Stimulated activated naive CD8-positive, alpha-beta T cell treated with anti-CD3 and anti-CD28 coated beads, Interleukin-15, Interleukin-2, amounts not matched to agents 100 U/mL and 50 U/mL, for 24 hours (primary cell): ENCODE measurements at regions not wholly inside any gene's neighbourhood (a gene's known extent, or its start where the extent isn't known, plus 50 kb on each side); places are given as distances from the start of the nearest gene placed in this dataset.
"Not testable (repeated sequence)": the region's sequence is repeated elsewhere in the genome, so short reads cannot be mapped to it uniquely, and the experiment has no call there.

Source experiments
- ATAC-seq: fragments of 150-1000 bp; cut with Tn5 transposase; one replicate; pipeline ENCODE4 v1.10.0; 2021
- DNase-seq: peaks from one replicate; pipeline ENCODE4 v3.0.0; 2021

DNA sequence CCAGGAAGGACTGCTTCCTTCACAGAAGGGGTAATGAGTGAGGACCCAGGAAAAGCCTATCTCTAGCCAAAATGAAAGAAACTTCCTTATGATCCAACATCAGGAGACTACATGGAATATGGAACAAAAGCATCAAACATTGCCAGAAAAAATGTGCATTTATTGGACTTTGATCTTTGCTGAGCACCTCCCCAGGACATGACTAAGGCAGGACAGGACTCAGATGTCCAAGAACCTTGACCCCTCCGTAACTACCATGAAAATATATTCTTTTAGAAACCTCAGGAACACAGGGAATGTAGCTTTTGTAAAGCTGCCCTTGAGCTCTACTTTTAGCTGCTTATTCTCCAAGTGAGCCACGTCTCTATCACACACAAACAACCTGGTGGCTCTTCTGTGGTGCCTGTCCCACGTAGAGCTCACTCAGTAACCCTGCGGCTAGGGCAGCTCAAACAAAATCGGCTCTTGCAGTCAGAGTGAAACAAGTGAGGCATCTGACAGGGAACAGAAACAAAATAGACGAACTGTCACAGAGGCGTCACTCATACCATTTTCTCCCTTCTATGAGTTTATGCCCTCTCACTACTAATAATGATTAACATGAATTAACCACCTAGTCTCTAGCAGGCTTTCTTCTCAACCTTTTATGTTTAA, 471.5 kb upstream of the API5 start:
- DNase-seq (no peak), ATAC-seq (no peak)

DNA sequence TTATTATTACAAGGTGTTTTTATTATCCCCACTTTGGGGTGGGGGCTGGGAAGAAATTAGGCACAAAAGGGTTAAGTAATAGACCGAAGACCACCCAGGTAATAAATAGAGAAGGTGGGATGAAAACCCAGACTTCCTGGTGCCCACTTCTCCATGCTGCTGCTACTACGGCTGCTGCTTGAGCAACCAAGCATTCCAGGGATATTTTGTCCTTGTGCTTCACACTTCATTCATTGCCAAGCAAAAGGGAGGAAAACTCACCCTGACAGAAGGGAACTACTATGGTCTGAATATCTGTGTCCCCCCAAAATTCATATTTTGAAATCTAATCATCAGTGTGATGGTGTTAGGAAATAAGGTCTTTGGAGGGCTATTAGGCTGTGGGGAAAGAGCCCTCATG, 470.9 kb upstream of the API5 start:
- ATAC-seq = no peak
- DNase-seq = no peak

DNA sequence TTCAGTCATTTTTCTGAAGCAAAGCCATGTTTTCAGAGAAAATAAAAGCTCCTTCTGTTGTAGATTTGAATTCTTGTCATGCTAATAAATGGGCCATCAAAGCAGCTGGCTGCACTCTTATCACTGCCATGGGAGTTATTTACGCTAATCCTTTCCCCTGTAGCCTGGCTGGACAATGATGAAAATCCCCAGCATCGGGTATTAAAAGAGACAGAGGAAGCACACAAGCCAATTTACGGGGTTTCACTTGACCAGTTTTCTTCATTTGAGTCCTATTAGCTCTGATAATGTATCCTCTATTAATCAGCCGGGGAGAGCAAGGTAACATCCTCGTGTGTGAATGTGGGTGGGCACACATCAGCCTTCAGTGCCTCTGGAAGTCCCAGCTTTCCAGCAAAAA, 470.2 kb upstream of the API5 start:
- no peak for DNase-seq
- ATAC-seq = no peak

DNA sequence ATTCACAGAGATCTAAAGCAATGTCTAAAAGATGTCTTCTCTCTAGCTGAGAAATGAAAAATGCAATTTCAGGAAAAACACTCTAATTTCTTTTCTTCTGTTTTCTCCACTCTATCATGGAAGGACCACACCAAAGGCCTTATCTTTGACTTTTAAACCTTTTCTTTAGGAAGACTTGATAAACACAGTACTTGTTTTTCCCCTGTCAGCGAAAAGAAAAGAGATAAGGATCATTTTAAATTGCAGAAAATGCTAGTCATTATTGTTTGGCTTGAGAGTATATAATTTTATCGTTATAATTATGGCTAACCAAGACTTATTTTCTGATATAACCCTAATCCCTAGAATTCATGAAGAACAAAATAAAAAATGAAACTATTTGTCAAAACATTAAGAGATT, 462.4 kb upstream of the API5 start:
- ATAC-seq (no peak), DNase-seq (no peak)

DNA sequence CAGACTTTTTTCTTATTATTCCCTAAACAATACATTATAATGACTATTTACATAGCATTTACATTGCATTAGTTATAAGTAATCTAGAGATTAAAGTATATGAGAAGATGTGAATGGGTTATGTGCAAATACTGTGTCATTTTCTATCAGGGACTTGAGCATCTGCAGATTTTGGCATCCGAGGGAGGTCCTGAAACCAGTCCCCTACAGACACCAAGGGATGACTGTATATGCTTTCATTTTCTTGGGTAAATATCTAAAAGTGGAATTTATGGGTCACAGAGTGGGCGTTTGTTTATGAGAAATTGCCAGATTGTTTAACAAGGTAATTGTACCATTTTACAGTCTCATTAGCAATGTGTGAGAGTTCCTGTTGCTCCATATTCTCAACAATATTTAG, 454.5 kb upstream of the API5 start:
- ATAC-seq (no peak), DNase-seq (no peak)

DNA sequence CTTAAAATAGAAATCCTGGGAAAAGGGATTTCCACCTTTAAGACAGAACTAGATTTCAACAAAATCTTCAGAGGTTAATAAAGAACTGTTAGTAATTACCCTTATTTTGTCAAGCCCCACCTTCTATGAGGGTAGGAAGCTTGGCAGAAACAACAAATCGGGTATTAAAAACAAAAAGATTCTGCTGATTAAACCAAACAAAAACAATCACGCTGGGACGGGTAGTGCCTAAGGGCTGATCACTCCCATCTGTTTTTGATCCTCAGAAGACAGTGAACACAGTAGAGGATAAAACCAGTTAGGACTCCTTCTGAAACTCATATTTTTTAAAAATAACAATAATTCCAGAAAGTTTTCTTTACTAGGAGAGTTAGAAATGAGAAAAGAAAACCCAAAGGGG, 441.3 kb upstream of the API5 start:
- DNase-seq (no peak), ATAC-seq (no peak)

DNA sequence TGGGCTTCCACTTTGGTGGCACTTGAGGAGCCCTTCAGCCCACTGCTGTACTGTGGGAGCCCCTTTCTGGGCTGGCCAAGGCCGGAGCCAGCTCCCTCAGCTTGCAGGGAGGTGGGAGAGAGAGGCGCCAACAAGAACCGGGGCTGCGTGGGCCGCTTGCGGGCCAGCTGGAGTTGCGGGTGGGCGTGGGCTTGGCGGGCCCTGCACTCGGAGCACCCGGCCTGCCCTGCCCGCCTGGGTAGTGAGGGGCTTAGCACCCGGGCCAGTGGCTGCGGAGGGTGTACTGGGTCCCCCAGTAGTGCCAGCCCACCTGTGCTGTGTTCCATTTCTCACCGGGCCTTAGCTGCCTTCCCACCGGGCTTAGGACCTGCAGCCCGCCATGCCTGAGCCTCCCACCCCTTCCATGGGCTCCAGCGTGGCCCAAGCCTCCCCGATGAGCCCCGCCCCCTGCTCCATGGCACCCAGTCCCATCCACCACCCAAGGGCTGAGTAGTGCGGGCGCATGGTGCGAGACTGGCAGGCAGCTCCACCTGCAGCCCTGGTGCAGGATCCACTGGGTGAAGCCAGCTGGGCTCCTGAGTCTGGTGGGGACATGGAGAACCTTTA, 437.9 kb upstream of the API5 start:
- DNase-seq, ATAC-seq: not testable (repeated sequence)

DNA sequence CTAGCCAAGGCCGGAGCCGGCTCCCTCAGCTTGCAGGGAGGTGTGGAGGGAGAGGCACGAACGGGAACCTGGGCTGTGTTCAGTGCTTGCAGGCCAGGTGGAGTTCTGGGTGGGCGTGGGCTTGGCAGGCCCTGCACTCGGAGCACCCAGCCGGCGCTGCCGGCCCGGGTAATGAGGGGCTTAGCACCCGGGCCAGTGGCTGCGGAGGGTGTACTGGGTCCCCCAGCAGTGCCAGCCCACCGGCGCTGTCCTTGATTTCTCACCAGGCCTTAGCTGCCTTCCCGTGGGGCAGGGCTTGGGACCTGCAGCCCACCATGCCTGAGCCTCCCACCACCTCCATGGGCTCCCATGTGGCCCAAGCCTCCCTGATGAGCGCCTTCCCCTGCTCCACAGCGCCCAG, 430.5 kb upstream of the API5 start:
- not testable (repeated sequence) for ATAC-seq, DNase-seq

DNA sequence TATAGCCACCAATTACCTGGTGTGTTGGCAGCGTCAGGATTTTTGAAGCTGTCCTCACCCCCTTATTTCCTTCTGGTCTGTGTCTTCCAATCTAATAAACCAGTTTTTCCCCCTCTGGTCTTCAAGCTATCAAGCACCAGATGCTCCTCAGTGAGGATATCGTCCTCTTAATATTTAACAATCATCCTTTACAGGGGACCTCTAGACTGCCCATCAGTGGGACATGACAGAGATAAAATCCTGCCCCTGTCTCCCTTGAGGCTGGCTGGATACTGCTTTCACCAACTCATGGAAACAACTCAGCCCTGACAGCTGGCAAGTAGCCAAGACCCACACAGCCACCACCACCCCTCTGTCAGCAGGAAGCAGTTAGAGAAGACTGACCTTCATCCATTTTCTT, 421.0 kb upstream of the API5 start:
- no peak for ATAC-seq

DNA sequence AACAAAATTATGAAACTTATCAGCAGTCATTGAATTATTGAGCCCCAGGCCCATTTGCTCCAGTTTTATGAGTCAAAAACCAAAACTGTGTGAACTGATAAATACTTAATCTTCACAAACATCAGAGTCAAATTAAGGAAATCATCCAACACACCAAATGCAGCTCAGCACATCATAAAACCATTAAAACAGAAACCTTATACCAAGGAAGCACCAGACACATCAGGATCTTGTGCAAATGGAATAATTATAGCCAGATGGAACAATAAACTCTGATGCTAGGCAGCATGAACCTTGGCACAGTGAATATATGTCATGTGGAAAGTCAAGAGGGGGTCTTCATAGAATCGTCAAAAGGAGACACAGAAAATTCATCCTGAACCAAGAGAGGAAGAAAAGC, 410.7 kb upstream of the API5 start:
- ATAC-seq = no peak

More for the DNA sequence above, 421.0 kb upstream of the API5 start:
- DNase-seq = no peak

DNA sequence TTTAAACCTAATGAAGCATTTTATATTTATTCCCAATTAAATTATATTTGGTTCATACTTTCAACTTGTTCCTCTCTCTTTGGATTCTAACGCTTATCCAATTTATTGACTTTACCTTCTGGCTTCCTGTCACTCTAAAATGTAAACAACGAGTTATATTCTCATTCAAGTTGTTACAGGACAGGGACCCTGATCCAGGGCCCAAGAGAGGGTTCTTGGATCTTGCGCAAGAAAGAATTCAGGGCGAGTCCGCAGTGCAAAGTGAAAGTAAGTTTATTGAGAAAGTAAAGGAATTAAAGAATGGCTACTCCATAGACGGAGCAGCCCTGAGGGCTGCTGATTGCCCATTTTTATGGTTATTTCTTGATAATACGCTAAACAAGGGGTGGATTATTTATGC, 405.6 kb upstream of the API5 start:
- ATAC-seq (no peak), DNase-seq (no peak)

More for the DNA sequence above, 410.7 kb upstream of the API5 start:
- DNase-seq = no peak

DNA sequence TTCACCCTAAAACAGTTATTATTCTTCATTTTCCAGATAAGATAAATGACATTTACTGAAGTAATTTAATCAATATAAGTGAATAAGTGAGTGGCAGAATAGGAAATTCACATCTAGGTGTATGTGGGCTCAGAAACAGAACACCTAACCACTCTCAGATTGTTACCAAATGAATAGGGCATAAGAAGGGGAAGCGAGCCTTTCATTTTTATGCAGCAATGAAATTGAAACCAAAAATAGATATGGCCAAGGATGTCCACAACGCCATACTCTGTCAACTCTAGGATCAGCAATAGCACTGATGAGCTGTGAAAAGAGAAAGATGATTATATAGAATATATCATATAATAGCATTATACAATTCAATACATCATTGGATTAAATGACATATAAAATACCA, 398.1 kb upstream of the API5 start:
- DNase-seq = no peak
- no peak for ATAC-seq

DNA sequence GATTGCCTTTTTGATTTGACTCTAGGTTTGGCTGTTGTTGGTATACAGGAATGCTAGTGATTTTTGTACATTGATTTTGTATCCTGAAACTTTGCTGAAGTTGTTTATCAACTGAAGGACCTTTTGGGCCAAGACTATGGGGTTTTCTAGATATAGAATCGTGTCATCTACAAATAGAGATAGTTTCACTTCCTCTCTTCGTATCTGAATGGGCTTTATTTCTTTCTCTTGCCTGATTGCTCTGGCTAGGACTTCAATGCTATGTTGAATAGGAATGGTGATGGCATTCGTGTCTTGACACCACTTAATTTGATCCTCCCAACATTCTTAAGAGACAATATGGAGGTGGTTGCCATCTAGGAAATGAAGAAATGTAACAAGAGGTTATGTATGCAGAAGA, 388.1 kb upstream of the API5 start:
- DNase-seq = no peak
- no peak for ATAC-seq

DNA sequence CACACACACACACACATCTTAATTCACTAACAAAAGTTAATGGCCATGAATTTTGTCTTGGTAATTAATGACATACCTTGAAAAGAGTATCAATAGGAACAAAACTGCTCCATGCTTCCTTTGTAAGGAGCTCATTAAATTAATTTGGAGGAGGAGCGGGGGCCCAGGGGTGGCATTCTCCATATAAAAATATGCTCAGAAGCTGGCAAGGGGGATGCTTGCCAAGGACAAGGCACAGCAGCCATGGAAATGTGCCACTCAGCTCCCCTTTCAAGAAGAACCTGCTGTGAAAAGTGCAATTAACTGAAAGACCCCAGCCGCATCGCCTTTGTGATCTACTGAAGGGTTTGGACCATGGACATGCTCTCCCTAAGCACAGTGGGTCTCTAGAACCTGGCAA, 385.9 kb upstream of the API5 start:
- DNase-seq (no peak), ATAC-seq (no peak)

DNA sequence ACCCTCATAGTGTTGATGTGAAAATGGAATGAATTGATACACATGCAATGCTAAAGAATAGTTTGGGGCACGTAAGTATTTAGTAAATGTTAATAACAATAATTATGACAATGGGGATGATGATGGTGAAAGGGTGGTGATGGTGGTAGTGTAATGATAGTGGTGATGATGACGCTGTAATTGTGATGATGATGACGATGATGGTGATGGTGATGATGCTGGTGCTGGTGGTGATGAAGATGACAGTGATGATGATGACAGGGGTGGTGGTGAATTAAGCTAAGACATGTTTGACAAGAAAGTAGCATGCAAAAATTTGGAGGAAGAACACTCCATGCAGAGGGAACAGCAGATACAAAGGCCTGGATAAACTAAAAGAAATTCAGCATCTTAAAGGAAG, 364.4 kb upstream of the API5 start:
- ATAC-seq (no peak), DNase-seq (no peak)

DNA sequence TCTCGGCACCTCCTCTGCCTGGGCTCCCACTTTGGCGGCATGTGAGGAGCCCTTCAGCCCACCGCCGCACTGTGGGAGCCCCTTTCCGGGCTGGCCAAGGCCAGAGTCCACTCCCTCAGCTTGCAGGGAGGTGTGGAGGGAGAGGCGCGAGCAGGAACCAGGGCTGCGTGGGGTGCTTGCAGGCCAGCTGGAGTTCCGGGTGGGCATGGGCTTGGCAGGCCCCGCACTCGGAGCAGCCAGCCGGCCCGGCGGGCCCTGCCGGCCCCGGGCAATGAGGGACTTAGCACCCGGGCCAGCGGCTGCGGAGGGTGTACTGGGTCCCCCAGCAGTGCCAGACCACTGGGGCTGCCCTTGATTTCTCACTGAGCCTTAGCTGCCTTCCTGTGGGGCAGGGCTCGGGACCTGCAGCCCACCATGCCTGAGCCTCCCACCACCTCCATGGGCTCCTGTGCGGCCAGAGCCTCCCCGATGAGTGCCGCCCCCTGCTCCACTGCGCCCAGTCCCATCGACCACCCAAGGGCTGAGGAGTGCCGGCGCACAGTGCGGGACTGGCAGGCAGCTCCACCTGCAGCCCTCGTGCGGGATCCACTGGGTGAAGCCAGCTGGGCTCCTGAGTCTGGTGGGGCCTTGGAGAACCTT, 361.9 kb upstream of the API5 start:
- DNase-seq, ATAC-seq: not testable (repeated sequence)

DNA sequence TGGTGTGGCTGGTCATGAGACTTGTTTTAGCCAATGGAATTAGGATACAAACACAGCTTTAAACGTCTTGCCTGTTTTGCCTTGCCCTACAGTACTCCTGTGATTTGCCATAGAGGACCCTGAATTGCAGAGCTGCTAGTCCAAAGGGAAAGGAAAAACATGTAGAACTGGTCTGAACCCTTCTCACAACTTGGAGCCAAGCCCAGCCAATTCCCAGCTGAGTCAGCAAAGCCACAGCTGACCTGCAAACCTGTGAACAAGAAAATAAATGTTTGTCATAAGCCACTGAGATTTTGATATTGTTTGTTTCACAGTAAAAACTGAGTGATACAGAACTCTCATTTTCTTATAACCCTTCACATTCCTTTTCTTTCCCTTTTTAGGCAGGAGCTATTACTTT, 360.5 kb upstream of the API5 start:
- DNase-seq (no peak), ATAC-seq (no peak)

DNA sequence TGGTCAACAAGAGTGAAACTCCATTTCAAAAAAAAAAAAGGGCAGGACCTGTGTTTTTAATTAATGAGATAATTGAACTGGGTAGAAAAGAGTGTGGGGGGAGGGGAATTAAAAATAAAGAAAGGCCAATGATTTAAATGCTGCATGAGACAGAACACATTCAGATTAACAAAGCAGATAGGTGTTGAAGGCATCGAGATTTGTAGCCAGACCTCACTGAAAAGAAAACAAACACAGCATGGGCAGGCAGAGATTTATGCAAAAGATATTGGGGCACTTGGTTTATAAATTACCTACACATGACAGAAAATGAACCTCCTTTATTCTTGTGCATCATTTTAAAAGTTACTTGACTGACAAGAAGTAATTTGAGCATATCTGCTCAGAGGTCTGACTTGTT, 354.0 kb upstream of the API5 start:
- ATAC-seq (no peak), DNase-seq (no peak)

DNA sequence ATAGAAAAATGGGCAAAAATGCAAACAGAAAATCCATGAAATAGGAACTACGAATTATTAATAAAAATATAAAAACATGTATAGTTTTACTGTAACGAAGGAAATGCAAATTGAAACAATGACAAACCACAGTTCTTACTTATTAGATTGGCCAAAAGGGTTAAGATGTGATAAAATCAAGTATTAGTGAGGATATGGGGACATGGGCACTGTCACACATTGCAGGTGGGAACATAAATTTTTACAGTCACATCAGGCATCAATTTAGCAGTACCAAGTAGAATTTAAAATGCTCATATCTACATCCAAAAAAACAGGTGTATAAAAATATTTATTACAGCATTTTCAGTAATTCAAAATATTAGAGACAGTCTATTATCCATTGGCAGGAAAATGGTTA, 353.2 kb upstream of the API5 start:
- no peak for ATAC-seq
- DNase-seq = no peak

DNA sequence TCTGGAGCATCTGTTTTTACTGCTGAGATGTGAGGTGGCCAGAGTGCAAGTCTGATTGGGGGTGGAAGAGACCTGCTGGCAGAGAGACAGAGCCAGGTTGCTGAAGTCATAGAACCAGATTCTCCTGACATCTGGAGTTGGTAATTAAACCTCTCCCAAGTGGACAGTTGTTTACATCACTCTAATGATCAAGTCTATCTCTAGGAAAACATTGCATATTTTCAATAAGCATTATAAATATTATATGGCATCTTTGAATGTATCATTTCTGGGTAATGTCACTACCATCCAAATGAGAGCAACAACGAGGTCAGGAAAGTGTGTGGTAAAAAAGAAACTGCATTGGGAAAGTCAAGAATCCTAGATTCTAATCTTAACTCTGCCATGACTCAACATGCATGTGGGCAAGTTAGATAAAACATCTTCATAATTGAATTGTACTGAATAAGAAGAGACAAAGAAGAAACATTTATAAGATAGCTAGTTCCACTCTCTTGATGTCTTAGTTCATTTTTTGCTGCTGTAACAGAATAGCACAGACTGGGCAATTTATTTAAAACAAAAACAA, 351.2 kb upstream of the API5 start:
- DNase-seq (no peak), ATAC-seq (no peak)

DNA sequence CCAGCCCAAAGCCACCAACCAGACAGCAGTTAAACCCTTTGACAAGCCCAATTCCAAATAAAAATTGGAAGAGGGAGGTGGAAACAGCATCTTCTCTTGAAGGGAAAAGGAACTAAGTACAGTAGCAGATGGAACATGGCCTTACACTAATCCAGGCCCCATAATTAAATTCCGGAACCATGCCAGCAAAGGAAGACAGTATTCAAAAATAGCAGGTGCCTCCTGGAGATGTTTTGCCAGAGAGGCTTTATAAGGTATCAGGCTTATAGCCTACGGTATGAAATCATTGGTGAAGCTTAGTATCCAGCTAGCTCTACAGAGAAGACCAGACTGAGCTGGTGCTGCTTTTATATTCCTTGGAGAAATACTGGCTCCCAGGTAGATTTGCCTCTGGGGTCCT, 344.1 kb upstream of the API5 start:
- DNase-seq (no peak), ATAC-seq (no peak)

DNA sequence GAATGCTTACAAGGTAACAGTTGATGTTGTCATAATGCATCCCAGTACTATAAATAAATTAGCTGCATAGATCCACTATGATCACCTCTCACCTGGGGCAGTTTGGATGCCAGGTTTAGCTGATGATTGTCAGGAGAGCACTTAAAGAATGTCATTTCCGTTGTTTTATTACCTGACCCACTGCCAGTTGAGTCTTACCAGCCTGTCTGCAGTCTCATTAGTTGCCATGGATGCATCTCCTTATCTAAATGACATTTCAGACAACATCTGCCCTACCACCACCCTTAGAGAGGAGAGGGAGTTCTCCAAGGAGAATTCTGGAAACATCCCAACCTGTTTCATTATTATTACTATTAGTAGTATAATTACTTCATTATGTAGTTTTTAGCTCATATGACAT, 339.1 kb upstream of the API5 start:
- ATAC-seq = no peak
- DNase-seq = no peak

DNA sequence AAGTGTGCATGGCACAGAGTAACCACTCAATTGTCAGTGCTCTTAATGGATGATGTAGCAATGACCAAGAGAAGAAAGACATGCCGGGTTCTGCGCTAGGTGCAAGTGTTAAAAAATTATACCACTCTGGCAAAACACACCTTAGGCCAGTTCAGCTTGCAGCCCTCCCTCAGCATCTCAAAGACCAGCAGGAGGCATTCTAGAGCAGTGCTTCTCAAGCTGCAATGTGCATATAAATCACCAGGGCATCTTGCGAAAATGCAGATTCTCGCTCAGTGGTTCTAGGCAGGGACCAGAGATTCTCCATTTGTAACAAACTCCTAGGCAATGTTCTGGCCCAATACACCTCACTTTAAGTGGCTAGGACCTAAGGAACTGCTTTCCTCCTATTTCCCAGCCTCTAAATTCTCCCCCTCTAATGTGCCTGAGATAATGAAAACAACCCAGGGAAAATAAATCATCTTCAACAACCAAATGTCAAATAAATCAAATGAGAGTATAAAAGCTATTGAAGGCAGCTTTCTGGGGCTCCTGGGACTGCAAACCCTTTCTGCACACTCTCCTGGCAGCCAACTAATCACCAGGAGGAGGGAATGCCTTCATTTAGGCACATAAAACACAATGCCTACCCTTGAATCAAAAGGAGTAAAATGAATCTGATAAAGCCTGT, 337.2 kb upstream of the API5 start:
- ATAC-seq (no peak), DNase-seq (no peak)
